HG02610 (cell line): ENCODE measurements at regions not wholly inside any gene's neighbourhood (a gene's known extent, or its start where the extent isn't known, plus 50 kb on each side); places are given as distances from the start of the nearest gene placed in this dataset.

Experiments used
- ATAC-seq: cut with Tn5 transposase; IDR thresholded peaks from one replicate; pipeline ENCODE4 v1.9.1; 2021; ENCODE audit warnings: mild to moderate bottlenecking, moderate library complexity; ENCODE audit not compliant: unreplicated experiment

DNA sequence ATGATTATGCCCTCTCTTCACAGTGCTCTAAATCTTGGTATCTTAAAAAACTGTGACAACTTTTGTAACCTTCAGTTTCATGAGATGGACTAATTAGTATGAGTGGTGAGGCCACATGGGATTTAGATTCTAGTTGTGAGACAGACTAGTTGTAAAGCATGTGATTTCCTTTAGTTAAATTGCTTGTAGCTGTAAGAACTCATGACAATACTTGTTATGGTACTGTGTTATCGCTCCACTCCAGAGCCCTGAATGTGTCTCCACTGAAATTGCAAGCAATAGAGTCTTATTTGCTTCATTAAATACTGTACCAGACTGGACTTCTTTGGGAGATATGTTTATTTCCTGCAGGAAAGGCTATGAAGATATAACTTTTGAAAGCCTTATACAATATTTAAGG, 1198.3 kb upstream of the CDH6 start:
- no peak for ATAC-seq

DNA sequence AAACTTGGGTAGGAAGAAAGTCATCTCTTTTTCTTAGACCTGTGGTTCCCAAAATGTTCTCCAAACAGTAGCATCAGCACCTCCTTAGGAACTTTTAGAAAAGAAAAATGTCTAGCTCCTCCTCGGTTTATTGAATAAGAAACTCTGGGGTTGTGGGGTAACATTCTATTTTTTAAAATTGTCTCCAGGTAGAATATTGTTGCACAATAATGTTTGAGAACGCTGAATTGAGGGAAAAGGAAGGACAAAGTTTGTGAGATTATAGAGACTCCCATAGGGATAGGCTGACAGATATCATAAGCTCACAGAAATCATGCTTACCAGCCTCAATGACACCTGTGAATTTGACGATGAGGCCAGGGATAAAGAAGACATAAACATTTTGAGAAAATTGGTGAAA, 1199.0 kb upstream of the CDH6 start:
- ATAC-seq: no peak

DNA sequence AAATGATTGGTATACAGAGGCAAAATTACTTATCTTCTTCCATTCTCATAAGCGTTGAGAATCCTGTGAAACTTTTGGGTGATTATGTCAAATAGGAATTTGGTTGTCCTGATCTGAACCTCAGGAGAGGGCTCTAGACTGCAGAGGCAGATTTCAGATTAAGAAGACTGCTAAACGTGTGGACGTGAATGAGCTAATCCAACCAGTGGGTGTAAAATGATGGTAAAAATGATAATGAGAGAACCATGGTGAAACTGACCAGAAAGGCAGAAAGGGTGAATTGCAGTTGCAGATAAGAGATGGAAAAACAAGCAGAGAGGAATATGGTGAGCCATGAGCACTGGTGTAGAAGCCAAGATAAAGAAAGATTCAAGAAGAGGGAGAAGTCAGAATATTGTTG, 1200.2 kb upstream of the CDH6 start:
- no peak for ATAC-seq

DNA sequence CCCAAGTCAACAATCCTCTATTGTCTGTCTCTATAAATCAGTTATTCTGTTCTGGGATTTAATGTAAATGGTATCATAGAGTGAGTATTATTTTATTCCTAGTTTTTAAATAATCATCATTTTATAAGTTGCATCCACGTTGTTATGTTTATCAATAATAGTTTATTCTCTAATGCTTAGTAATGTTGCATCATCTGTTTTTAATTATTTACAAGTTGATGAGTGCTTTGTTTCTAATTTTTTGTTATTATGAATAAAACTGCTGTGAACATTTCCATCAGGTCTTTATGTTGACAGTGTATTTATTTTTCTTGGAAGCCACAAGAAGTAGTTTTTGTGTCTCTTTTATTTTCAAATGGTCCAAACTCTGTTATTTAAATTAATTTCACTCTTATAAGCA, 1201.2 kb upstream of the CDH6 start:
- no peak for ATAC-seq

DNA sequence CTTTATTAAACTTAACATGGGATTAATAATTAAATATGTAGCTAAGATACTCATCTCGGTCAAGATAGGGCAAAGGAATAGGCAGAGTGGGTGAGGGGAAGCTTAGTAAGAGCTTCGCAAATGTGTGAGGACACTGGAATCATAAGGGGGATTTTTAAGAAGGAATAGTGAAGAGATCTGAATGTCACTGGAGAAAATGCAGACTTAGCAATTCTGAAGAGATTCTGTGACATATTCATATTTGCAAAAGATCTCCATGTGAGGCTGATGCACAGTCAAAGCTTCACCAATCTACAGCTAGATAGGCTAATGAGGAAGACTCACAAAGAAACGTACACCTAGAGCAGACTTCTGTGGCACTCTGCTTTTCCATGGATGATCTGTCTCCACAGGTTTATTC, 1202.8 kb upstream of the CDH6 start:
- no peak for ATAC-seq

DNA sequence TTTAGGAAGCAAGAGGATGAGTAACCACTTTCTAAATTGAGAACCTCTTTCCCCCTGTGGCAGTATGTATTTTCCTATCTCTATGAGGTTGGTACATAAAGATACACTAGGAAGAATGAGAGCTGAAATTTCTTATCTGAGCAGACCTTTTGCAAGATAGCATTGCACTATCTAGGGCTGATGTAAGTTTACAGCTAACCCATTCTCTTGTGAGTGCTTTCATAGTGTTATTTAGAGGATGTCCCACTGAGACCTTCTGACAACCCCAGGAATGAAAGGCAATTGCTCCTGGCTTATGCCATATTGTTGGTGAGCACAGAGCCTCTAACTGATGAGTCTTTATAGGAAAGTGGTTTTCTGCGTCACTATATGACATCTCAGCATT, 1209.3 kb upstream of the CDH6 start:
- no peak for ATAC-seq

DNA sequence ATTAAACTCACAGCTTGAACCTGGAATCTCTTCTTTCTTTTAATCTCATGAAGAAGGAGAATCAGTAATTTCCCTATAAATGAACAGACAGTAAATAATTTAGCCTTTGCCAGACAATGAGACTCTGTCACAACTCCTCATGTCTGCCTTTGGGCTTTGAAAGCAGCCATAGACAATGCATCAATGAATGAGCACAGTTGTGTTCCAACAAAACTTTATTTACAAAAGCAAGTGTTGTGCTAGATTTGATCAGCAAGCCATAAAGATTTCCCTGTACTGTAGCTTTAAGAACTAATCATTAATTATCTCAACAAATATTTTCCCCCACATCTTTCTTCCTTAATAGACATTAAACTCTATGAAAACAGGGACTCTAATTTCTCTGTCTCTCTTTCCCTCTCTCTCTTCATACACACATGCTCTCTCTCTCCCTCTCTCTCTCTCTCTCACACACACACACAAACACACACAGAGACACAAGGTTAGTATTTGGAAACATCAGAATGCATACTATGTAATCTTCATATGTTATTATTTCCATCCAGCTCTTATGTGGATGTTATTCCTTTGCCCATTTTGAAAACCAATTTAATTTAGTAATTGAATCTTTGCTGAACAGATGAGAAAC, 1209.8 kb upstream of the CDH6 start:
- ATAC-seq: no peak

DNA sequence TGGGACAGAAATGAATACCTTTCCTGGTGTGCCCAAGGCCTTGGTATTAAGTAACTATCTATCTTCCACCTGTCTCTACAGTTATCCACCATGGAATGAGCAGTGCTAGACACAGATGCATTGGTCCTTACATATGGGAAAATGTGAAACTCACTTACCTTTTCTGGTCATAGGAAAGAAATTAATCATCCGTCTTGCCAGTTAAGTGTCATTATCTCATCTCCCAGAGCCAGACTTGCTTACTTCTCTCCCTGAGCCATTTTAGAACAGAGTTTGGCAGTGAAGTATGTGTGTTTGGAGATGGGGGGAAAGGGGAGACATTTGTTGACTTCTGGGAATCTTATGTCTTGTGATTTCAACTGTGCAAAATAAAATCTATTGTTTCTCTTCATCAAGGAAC, 1211.0 kb upstream of the CDH6 start:
- no peak for ATAC-seq

DNA sequence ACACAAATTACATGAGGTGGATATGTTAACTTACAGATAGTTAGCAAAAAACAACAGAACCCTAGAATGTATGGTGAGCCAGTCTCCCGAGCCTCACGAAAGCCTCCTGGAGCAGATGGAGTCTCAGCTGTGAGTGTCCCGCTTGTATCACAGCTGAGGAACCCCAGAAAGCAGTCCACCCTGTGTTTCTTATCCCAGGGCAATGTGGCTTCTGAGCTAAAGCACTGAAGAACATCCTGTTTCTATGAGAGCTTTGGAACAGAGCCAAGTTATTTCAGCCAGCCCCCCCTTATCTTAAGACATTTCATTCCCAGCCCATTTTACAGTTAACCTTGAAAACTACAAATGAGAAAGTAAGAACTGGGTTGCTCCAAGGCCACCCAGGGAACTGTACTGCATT, 1220.9 kb upstream of the CDH6 start:
- no peak for ATAC-seq

DNA sequence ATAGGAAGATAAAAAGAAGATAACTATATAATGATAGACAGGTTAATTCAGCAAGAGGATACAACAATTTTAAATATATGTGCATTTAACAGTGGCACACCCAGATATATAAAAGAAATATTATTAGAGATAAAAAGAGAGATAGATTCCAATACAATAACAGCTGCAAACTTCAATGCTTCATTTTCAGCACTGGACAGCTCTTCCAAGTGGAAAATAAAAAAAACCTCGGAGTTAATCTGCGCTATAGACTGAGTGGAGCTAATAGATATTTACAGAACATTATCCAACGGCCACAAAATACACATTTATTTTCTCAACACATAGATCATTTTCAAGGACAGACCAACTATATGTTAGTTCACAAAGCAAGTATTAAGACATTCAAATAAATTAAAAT, 1229.5 kb upstream of the CDH6 start:
- ATAC-seq: no peak

DNA sequence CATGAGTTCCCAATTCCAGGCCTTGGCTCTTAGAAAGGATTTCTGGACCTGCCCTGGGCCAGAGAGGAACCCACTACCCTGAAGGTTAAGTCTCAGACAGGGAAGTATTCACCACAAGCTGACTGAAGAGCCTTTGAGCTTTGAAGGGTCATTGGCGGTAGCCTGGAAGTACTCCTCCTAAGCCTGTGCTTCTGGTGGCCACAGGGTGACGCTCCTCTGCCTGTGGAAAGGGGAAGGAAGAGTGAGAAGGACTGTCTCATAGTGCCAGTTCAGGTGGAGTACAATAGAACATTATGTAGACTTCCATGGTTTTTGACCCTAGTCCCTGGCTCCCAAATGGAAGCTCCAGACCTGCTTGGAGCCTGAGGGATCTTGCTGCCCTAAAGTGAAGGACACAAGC, 1233.2 kb upstream of the CDH6 start:
- ATAC-seq: no peak

DNA sequence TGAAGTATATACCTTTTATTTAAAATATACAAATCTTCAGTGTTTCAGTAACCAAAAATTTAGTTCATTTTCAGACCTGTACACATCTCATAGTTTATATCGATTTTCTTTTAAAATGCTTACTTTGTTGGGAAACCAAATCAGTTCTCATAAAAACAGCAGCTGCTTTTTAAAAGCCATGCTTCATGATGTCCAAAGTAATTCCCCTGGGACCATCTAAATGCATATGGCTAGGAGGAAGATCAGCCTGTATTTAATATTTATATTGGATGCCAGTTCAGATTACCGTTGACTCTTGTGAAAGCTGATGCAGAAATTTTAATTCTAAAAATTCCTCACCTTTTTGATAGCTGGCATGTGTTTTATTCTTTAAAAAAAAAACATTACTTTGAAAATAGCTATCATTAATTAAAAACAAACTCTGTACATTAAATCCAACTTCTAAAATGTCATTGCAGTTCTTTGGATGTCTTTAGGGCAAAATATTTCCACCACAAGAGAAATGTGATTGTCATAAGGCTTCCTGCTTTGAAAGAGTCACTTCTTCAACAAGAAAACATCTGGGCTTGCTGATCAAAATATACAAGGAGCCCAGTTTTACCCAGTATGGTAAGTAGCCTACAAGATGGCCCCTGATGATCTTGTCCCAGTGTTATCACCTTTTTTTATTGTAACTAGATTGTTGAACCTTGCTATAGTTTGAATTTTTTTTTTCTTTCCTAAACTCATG, 1242.9 kb upstream of the CDH6 start:
- no peak for ATAC-seq

DNA sequence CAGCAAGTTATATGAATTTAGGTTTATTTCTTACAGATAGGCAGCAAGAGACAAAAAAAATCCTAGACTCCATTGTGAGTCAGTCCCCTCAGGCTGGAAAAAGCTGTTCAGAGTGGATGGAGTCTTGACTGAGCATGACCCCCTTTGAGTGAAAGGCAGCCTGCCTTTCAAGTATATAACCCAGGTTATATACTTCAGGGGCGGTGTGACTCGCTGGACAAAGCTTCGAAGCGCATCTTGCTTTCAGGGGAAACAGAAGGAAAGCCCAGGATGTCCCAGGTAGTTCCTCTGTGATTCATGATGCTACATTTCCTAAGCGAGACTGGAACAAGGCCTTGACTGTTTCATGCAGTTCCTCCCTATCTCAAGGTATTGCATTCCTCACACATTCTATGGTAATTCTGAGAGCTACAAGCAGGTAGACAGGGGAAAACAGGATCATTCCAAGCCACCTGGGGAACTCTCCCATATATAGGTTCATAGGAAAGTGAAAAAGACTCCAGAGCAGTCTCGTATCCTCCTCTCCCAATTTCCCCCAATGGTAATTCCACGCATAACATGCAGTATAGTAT, 1244.1 kb upstream of the CDH6 start:
- no peak for ATAC-seq

DNA sequence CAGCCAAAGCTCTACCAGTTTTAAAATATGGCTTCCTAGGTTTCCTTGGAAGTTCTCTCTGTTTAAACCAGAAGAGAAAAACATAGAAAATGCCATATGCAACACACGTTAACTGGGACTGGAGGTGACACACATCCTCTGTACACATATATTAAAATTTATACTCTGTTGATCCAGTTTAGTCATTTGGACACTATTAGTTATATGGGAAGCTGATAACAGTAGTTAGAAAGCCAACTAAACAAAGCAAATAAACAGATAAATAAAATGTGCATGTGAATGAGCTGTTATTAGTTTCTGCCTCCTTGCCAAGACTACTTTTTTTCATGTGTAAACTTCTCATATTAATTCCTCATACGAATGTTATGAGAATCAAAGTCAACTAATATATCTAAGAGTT, 1249.2 kb upstream of the CDH6 start:
- ATAC-seq: no peak

DNA sequence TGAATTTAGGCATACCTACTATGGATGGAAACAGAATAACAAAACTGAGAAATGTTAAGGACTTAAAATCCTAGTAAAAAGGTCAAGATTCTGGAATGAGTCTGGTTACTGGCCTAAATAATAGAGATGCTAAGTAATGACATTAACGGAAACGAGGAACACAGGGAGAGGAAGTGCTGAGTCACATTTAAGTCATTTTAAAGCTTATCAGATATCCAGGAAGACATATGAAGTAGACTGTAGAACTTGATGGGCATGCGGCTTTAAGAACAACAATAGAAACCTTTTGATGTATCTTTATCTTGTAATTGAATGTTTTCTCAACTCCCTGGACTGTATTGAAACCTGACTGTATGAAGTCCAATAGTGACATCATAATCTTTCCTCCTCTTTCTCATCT, 1251.4 kb upstream of the CDH6 start:
- no peak for ATAC-seq

DNA sequence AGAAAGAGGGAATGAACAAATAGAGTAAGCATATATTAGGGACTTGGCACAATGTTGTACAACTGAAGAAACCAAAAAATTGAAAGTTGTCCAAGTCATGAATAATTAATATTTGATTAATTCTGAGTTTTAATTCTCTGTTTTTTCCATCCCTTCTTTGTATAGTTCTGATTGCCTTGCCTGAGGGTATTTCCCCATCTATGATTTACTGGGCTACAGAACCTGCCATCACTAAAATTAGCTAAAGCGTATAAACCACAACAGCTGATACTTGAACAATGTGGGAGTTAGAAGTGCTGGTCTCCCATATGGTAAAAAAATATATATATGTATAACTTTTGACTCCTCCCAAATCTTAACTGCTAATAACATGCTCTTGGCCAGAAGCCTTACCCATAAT, 1253.5 kb upstream of the CDH6 start:
- no peak for ATAC-seq

DNA sequence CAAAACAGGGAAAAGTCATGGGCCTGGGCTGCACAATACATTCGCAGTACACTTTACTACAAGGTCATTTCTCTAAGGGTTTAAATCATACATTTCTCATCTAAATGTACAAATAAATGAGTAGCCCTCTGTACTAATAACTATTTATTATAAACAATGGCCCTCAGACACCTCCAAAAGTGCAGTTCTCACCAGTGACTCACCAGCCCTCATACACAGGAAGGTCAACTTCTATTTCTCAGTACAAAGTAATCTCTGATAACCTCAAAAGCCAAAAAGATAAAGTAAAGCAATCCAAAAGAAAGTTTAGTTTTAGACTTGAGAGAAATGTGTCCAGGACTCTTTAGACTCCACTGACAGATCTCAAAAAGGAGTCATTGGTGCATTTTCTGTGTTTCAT, 1258.1 kb upstream of the CDH6 start:
- ATAC-seq: no peak

DNA sequence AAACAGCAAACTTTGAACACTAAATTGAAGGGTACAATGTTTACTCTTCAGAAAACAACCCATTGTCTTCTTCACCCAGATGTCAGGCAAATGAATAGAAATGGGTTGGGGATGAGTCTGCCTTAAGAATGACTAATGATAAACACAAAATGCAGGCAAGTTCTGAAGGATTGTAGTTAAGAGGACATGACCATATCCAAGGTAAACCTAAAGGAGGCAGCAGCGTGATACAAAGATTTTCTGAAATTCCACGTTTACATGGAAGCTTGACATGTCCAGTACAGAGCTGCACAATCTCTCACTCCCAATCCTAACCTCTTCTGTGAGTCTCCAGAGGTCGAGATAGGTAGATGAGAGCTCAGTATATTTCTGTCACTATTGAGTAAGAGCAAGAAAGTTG, 1263.2 kb upstream of the CDH6 start:
- no peak for ATAC-seq

DNA sequence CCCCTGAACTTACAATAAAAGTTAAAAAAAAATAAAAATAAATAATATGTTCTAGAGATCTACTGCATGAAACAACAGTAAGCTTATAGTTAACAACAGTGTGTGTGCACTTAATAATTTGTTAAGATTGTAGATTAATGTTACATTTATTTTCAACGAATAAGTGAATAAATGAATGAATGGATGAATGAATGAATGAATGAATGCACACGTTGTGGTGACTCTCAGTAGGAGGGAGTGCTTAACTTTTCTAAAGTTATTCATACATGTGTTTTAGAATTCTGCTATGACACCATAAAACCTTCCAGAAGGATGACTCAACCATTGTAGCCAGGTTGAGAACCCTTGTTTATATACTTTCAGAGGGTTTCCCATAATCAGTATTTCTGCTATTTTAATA, 1269.4 kb upstream of the CDH6 start:
- ATAC-seq: no peak

DNA sequence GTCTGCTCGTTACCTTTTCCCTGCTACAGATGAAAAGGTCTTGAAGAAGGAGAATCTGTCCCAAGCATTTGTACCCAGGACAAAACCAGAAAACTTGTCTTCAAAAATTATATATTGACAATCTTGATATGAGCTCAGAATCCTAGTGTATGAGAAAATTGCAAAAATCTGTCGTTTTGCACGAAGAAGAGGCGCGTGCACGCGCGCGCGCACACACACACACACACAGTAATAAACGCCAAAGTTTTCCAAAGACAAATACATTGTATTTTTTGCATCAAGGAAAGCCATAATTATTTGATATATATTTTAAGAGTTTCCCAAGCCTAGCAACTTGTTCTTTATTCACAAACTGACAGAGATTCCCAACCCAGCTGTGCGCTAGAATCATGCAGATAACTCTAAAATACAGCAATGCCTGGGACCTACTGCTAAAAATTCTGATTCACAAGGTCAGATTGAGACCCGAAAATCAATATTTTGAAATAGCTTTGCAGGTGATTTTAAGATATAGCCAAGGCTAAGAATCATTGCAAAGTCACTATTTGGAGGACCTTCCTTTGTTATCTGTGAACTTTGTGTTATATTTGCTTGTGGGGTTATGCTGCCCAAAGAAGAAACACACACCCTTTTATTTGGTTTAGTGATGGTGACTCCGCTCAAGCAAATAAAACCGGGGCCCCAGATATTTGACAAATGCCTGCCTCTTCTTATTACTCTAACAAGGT, 1287.7 kb upstream of the CDH6 start:
- no peak for ATAC-seq

DNA sequence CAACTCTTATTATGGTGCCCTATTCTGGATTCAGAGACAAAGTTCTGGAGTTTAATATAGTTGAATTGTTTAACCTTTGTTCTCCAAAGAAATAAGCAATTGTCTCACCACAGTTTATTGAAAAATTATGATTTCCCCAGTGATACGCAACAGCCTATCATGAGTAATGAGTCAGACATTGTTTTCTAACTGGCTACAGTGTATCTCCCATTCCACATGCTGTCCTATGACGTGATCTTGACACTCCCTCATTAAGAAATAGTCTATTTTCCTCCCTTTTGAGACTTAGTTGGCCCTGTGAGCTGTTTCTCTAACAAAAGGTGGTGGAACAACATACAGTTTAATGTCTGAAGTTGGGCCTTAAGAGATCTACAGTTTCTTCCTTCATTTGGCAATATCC, 1290.6 kb upstream of the CDH6 start:
- no peak for ATAC-seq

DNA sequence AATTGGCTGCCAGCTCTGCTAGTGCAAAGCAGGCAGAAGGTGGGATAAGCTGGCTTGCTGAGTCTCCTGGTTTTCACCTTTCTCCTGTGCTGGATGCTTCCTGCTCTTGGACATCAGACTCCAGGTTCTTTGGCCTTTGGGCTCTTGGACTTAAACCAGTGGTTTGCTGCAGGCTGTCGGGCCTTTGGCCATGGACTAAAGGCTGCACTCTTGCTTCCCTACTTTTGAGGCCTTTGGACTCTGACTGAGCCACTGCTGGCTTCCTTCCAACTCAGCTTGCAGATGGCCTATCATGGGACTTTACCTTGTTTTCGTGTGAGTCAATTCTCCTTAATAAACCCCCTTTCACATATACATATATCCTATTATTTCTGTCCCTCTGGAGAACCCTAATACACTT, 1293.9 kb upstream of the CDH6 start:
- no peak for ATAC-seq
